COLO668 (cell line): ENCODE measurements at regions not wholly inside any gene's neighbourhood (a gene's known extent, or its start where the extent isn't known, plus 50 kb on each side); places are given as distances from the start of the nearest gene placed in this dataset.
"Not testable (repeated sequence)": the region's sequence is repeated elsewhere in the genome, so short reads cannot be mapped to it uniquely, and the experiment has no call there.

Source experiments
- DNase-seq: peaks from one replicate; lab custom pipeline; 2025; ENCODE audit not compliant: unreplicated experiment; lab: John Stamatoyannopoulos, UW

- DNase-seq, result no peak
Observed at GRCh38 chr16:61024180-61024900, 1011.9 kb downstream of the CDH8 start.

- no peak for DNase-seq
Observed at GRCh38 chr16:61014869-61015268, 1021.4 kb downstream of the CDH8 start.

GRCh38 chr16:61007694-61008093 is 1028.5 kb downstream of the CDH8 start:
- no peak for DNase-seq

- DNase-seq, result no peak
Observed at GRCh38 chr16:61005952-61006351, 1030.3 kb downstream of the CDH8 start.

- DNase-seq, result no peak
Observed at GRCh38 chr16:61002479-61003204, 1033.6 kb downstream of the CDH8 start.

- no peak for DNase-seq
Observed at GRCh38 chr16:60991886-60992285, 1044.4 kb downstream of the CDH8 start.

- no peak for DNase-seq
Observed at GRCh38 chr16:60989592-60989991, 1046.6 kb downstream of the CDH8 start.

GRCh38 chr16:60979119-60979518 is 1057.1 kb downstream of the CDH8 start:
- no peak for DNase-seq

GRCh38 chr16:60949800-60950199 is 1086.4 kb downstream of the CDH8 start:
- DNase-seq, result no peak

GRCh38 chr16:60945225-60945624 is 1091.0 kb downstream of the CDH8 start:
- DNase-seq, result no peak

GRCh38 chr16:60936189-60936588 is 1100.0 kb downstream of the CDH8 start:
- not testable (repeated sequence) for DNase-seq

- no peak for DNase-seq
Observed at GRCh38 chr16:60932600-60932999, 1103.6 kb downstream of the CDH8 start.

- no peak for DNase-seq
Observed at GRCh38 chr16:60930291-60930690, 1105.9 kb downstream of the CDH8 start.

GRCh38 chr16:60922920-60923319 is 1113.3 kb downstream of the CDH8 start:
- no peak for DNase-seq

- no peak for DNase-seq
Observed at GRCh38 chr16:60914334-60914733, 1121.9 kb downstream of the CDH8 start.

- DNase-seq, result no peak
Observed at GRCh38 chr16:60907645-60908044, 1128.6 kb downstream of the CDH8 start.

- DNase-seq, result no peak
Observed at GRCh38 chr16:60905811-60906210, 1130.4 kb downstream of the CDH8 start.

- no peak for DNase-seq
Observed at GRCh38 chr16:60902114-60902513, 1134.1 kb downstream of the CDH8 start.

GRCh38 chr16:60882816-60883215 is 1153.4 kb downstream of the CDH8 start:
- DNase-seq, result no peak

- no peak for DNase-seq
Observed at GRCh38 chr16:60852635-60853034, 1183.6 kb downstream of the CDH8 start.

- no peak for DNase-seq
Observed at GRCh38 chr16:60821661-60822060, 1214.6 kb downstream of the CDH8 start.

- no peak for DNase-seq
Observed at GRCh38 chr16:60820361-60820760, 1215.9 kb downstream of the CDH8 start.

- no peak for DNase-seq
Observed at GRCh38 chr16:60818465-60818864, 1217.8 kb downstream of the CDH8 start.
